PFSK-1 (cell line): ENCODE measurements at regions not wholly inside any gene's neighbourhood (a gene's known extent, or its start where the extent isn't known, plus 50 kb on each side); places are given as distances from the start of the nearest gene placed in this dataset.

Experiments
- FOXP2 ChIP-seq: optimal IDR thresholded peaks from 2 replicates; pipeline ENCODE3; 2011; ENCODE audit warnings: borderline replicate concordance, control low read depth, inconsistent platforms; ENCODE audit not compliant: insufficient read depth; ENCODE audit errors: extremely low read length, extremely low read depth
- POLR2AphosphoS5 ChIP-seq: IDR thresholded peaks from 2 replicates; pipeline ENCODE4 v1.6.1; 2012; ENCODE audit warnings: low read depth, mild to moderate bottlenecking, control low read depth, low read length, moderate library complexity
- REST ChIP-seq, 2 experiments: IDR thresholded peaks; 2 replicates each; pipeline versions ENCODE4 v1.6.1 to v1.8.0; 2011 to 2012; ENCODE audit warnings: low read depth in 2 of 2, low read length in 2 of 2, control low read depth in 1 of 2, inconsistent platforms in 1 of 2, mild to moderate bottlenecking in 1 of 2, moderate library complexity in 1 of 2; ENCODE audit not compliant: insufficient read depth in 1 of 2
- SIN3A ChIP-seq: IDR thresholded peaks from 2 replicates; pipeline ENCODE4 v1.6.1; 2012; ENCODE audit warnings: mild to moderate bottlenecking, low read length, moderate library complexity, borderline replicate concordance; ENCODE audit not compliant: insufficient read depth
- TAF1 ChIP-seq: IDR thresholded peaks from 2 replicates; pipeline ENCODE4 v1.6.1; 2012; ENCODE audit warnings: low read length, control low read depth, borderline replicate concordance; ENCODE audit not compliant: insufficient read depth

GRCh38 chr4:176400816-176401461 lies 81.2 kb downstream of the SPCS3 start:
- TF ChIP-seq REST (IDR thresholded peaks at IDR 0.05; ENCODE audit: insufficient read depth in 1 of 2, low read depth in 2 of 2, low read length in 2 of 2), result no peak
- TF ChIP-seq POLR2AphosphoS5, result no peak
- no peak for TF ChIP-seq TAF1
- no peak for TF ChIP-seq FOXP2
- TF ChIP-seq SIN3A, result no peak

- no peak for TF ChIP-seq TAF1
These were observed 84.9 kb downstream of the SPCS3 start for GRCh38 chr4:176404621-176405020.

GRCh38 chr4:176406297-176406696 lies 86.5 kb downstream of the SPCS3 start:
- no peak for TF ChIP-seq POLR2AphosphoS5
- TF ChIP-seq FOXP2, result no peak
- TF ChIP-seq TAF1, result no peak
- TF ChIP-seq REST (IDR thresholded peaks at IDR 0.05; ENCODE audit: insufficient read depth in 1 of 2, low read depth in 2 of 2, low read length in 2 of 2), result no peak
- no peak for TF ChIP-seq SIN3A

- TF ChIP-seq POLR2AphosphoS5 (no peak), TAF1 (no peak), REST (IDR thresholded peaks at IDR 0.05; ENCODE audit: insufficient read depth in 1 of 2, low read depth in 2 of 2, low read length in 2 of 2) (no peak), SIN3A (no peak), FOXP2 (no peak)
These were observed 87.0 kb downstream of the SPCS3 start for GRCh38 chr4:176406736-176407135.

DNA sequence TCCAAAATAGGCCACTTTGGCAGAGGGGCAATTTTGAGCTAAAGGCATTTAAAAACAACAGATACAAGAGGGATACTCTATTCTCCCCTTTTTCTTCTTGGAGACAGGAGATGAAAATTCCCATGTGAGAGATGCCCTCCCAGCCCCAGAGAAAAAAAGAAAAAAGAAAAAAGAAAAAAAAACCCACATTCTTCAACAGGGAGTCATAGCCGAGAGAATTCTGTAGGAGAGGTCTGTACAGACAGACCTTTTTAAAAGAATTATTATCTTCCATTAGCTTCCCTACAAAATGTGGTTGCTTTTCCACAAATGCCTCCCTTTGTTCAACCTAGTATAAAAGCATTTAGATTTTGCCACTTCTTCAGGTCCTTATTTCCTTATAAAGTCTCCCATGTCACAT lies 89.9 kb downstream of the SPCS3 start:
- TF ChIP-seq POLR2AphosphoS5 (no peak), FOXP2 (no peak), TAF1 (no peak), REST (IDR thresholded peaks at IDR 0.05; ENCODE audit: insufficient read depth in 1 of 2, low read depth in 2 of 2, low read length in 2 of 2) (no peak), SIN3A (no peak)

DNA sequence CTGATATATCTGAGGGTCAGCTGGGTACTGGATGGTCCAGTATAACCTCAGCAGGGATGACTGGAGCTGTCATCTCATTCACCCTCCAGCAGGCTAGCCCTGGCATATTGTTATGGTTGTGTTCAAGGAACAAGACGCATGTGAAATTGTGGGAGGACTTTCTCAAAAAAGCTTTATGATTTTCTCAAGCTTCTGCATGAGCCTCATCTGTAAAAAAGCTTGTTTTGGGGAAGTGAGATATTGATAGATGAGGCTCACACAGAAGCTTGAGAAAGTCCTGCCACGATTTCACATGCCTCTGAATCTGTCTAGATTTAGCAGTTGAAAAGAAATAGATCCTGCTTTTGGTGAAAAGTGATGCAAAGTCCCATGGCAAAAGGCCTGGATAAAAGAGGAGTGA lies 93.4 kb downstream of the SPCS3 start:
- no peak for TF ChIP-seq FOXP2
